ENCODE measurements at regions not wholly inside any gene's neighbourhood (a gene's known extent, or its start where the extent isn't known, plus 50 kb on each side); places are given as distances from the start of the nearest gene placed in this dataset.

DNA sequence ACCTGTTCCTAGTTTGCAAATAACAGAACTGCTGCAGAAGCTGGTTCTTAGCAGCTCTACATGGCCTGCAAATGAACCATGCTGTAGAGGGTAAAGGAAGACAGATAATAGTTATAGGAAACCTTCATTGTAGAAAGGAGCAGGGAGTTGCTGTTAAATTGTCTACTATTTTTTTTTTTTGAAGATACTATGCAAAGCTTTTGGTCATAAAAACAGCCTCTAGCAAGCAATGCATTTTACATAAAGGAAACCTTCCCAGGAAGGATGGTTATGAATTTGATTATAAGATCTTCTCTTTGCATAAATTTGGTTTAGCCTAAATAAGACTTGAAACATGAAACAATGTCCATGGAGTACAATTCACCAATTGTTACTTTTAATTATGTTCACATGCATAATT is 793.4 kb downstream of the SLC4A3 start:
- no peak overlapping the region for H3K4me2 ChIP-seq (ENCODE audit: low read length)
- Mint-ChIP-seq H3K9me3 (ENCODE audit: unreplicated experiment) (no peaks in the 10 kb centered on the region), H3K4me3 (ENCODE audit: unreplicated experiment) (no peak overlapping the region), H3K4me1 (ENCODE audit: low read depth, unreplicated experiment) (no peaks in the 10 kb centered on the region), H3K27ac (ENCODE audit: unreplicated experiment) (no peak overlapping the region), H3K36me3 (ENCODE audit: low read depth, unreplicated experiment) (no peaks in the 10 kb centered on the region), H3K27me3 (ENCODE audit: low read depth, unreplicated experiment) (peaks cover 1% of the 10 kb centered on the region)
- H2AFZ ChIP-seq (ENCODE audit: low read depth, low read length) = no peak overlapping the region
- H3K79me2 ChIP-seq (ENCODE audit: insufficient read depth, low read length) = no peaks in the 10 kb centered on the region
- no peaks in the 10 kb centered on the region for H3K36me3 ChIP-seq (ENCODE audit: insufficient read depth, low read length)
- H3K27me3 ChIP-seq (ENCODE audit: insufficient read depth, low read length) = no peaks in the 10 kb centered on the region
- no peaks in the 10 kb centered on the region for H4K20me1 ChIP-seq (ENCODE audit: insufficient read depth, low read length)
- FAIRE-seq (no peak), DNase-seq (ENCODE audit: low read depth) (no peak)
- H3K27ac ChIP-seq (ENCODE audit: low read depth, low read length) = no peak overlapping the region
- TF ChIP-seq, protein P1, sequence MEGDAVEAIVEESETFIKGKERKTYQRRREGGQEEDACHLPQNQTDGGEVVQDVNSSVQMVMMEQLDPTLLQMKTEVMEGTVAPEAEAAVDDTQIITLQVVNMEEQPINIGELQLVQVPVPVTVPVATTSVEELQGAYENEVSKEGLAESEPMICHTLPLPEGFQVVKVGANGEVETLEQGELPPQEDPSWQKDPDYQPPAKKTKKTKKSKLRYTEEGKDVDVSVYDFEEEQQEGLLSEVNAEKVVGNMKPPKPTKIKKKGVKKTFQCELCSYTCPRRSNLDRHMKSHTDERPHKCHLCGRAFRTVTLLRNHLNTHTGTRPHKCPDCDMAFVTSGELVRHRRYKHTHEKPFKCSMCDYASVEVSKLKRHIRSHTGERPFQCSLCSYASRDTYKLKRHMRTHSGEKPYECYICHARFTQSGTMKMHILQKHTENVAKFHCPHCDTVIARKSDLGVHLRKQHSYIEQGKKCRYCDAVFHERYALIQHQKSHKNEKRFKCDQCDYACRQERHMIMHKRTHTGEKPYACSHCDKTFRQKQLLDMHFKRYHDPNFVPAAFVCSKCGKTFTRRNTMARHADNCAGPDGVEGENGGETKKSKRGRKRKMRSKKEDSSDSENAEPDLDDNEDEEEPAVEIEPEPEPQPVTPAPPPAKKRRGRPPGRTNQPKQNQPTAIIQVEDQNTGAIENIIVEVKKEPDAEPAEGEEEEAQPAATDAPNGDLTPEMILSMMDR (IDR thresholded peaks at IDR 0.05; ENCODE audit: insufficient read depth, low read depth, low read length) = no peak
- no peak for TF ChIP-seq EZH2 (IDR thresholded peaks at IDR 0.05; ENCODE audit: insufficient read depth, low read length)
- H3K9ac ChIP-seq (ENCODE audit: low read length) = no peak overlapping the region
- H3K9me3 ChIP-seq (ENCODE audit: insufficient read depth, low read depth, low read length) = no peaks in the 10 kb centered on the region
- no peaks in the 10 kb centered on the region for H3K4me1 ChIP-seq (ENCODE audit: insufficient read depth, low read length)
- H3K4me3 ChIP-seq (ENCODE audit: insufficient read depth, low read depth, low read length) = no peak overlapping the region

DNA sequence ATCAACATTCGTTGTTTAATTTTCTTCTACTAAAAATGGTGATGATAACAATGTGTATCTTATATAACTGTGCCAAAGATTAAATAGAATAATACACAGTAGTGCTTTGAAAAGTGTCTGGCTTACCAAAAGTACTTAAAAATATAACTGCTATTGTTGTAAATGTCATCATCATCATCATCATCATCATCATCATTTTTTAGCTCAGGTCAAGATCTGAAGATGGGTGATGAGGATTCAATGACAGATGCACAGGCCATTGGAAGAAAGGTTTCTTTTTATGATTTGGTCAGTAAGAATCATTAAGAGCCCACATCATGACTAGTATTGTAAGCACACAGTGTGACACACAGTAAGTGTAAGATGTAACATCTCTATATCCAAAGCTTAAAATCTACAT is 795.2 kb downstream of the SLC4A3 start:
- FAIRE-seq = no peak
- Histone ChIP-seq H3K27ac (ENCODE audit: low read depth, low read length) (no peak overlapping the region), H2AFZ (ENCODE audit: low read depth, low read length) (no peak overlapping the region), H3K27me3 (ENCODE audit: insufficient read depth, low read length) (no peaks in the 10 kb centered on the region), H3K9me3 (ENCODE audit: insufficient read depth, low read depth, low read length) (no peaks in the 10 kb centered on the region), H3K36me3 (ENCODE audit: insufficient read depth, low read length) (no peaks in the 10 kb centered on the region), H3K9ac (ENCODE audit: low read length) (no peak overlapping the region), H3K79me2 (ENCODE audit: insufficient read depth, low read length) (no peaks in the 10 kb centered on the region), H4K20me1 (ENCODE audit: insufficient read depth, low read length) (no peaks in the 10 kb centered on the region), H3K4me1 (ENCODE audit: insufficient read depth, low read length) (no peaks in the 10 kb centered on the region), H3K4me2 (ENCODE audit: low read length) (no peak overlapping the region), H3K4me3 (ENCODE audit: insufficient read depth, low read depth, low read length) (no peak overlapping the region)
- H3K4me1 Mint-ChIP-seq (ENCODE audit: low read depth, unreplicated experiment) = no peaks in the 10 kb centered on the region
- no peaks in the 10 kb centered on the region for H3K36me3 Mint-ChIP-seq (ENCODE audit: low read depth, unreplicated experiment)
- DNase-seq (ENCODE audit: low read depth) = no peak
- no peaks in the 10 kb centered on the region for H3K27me3 Mint-ChIP-seq (ENCODE audit: low read depth, unreplicated experiment)
- H3K27ac Mint-ChIP-seq (ENCODE audit: unreplicated experiment) = no peak overlapping the region
- no peak overlapping the region for H3K4me3 Mint-ChIP-seq (ENCODE audit: unreplicated experiment)
- TF ChIP-seq EZH2 (IDR thresholded peaks at IDR 0.05; ENCODE audit: insufficient read depth, low read length) = no peak
- TF ChIP-seq, protein P1 (IDR thresholded peaks at IDR 0.05; ENCODE audit: insufficient read depth, low read depth, low read length) = no peak
- H3K9me3 Mint-ChIP-seq (ENCODE audit: unreplicated experiment) = no peaks in the 10 kb centered on the region

DNA sequence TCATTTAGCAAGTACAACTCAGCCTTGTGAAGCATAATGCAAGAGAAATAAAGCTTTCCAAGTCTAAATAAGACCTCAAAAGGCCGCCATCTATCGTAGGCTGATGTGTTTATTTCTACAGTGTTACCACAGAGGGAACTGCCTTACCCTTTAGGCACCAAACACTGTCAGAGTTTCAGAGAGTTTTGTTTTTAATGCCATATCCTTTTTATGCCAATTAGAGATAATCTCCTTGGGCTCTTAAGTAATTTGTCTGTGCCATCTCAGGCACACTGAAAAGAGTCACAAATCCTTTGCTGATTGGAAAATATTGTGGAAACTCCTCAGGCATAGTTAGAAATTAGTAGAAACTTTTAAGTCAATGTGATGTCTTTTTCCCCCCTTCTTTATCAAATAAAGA is 797.1 kb downstream of the SLC4A3 start:
- Mint-ChIP-seq H3K4me3 (ENCODE audit: unreplicated experiment) (no peak overlapping the region), H3K4me1 (ENCODE audit: low read depth, unreplicated experiment) (no peaks in the 10 kb centered on the region), H3K27me3 (ENCODE audit: low read depth, unreplicated experiment) (no peaks in the 10 kb centered on the region), H3K27ac (ENCODE audit: unreplicated experiment) (no peak overlapping the region), H3K36me3 (ENCODE audit: low read depth, unreplicated experiment) (no peaks in the 10 kb centered on the region), H3K9me3 (ENCODE audit: unreplicated experiment) (peaks cover 3% of the 10 kb centered on the region)
- no peak for DNase-seq (ENCODE audit: low read depth)
- Histone ChIP-seq H3K27ac (ENCODE audit: low read depth, low read length) (no peak overlapping the region), H3K4me2 (ENCODE audit: low read length) (no peak overlapping the region), H3K27me3 (ENCODE audit: insufficient read depth, low read length) (no peaks in the 10 kb centered on the region), H3K4me3 (ENCODE audit: insufficient read depth, low read depth, low read length) (no peak overlapping the region), H4K20me1 (ENCODE audit: insufficient read depth, low read length) (no peaks in the 10 kb centered on the region), H3K4me1 (ENCODE audit: insufficient read depth, low read length) (no peaks in the 10 kb centered on the region), H3K36me3 (ENCODE audit: insufficient read depth, low read length) (no peaks in the 10 kb centered on the region), H3K9me3 (ENCODE audit: insufficient read depth, low read depth, low read length) (no peaks in the 10 kb centered on the region), H2AFZ (ENCODE audit: low read depth, low read length) (no peak overlapping the region), H3K79me2 (ENCODE audit: insufficient read depth, low read length) (no peaks in the 10 kb centered on the region), H3K9ac (ENCODE audit: low read length) (no peak overlapping the region)
- TF ChIP-seq, protein P1 (IDR thresholded peaks at IDR 0.05; ENCODE audit: insufficient read depth, low read depth, low read length) = no peak
- no peak for TF ChIP-seq EZH2 (IDR thresholded peaks at IDR 0.05; ENCODE audit: insufficient read depth, low read length)
- no peak for FAIRE-seq
